ENCODE measurements at regions not wholly inside any gene's neighbourhood (a gene's known extent, or its start where the extent isn't known, plus 50 kb on each side); places are given as distances from the start of the nearest gene placed in this dataset.

DNA sequence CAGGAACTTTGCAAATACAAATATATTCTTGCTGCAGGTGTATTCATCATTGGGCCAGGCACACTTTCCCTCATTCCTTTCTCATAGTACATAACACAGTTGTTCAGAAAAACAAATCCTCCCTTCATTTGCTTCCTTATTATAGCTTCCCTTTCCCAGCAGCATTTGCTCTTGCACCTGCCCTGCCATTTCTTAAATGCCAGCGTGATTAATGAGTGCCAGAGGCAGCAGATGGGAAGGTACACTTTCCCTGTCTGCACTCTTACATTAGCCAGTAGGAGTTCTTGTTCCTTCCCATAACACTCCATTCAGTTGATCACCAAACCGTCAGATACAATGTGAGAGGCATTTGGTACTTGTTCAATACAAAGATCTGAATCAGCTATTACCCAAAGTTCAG, 128.5 kb upstream of the GAP43 start:
- Histone ChIP-seq H3K27me3 (ENCODE audit: control insufficient read depth, insufficient read depth, low read length) (no peaks in the 10 kb centered on the region), H3K36me3 (ENCODE audit: control insufficient read depth, insufficient read depth, low read length) (no peaks in the 10 kb centered on the region), H3K4me3 (ENCODE audit: low read depth, low read length) (no peak overlapping the region)
- TF ChIP-seq, protein P1, sequence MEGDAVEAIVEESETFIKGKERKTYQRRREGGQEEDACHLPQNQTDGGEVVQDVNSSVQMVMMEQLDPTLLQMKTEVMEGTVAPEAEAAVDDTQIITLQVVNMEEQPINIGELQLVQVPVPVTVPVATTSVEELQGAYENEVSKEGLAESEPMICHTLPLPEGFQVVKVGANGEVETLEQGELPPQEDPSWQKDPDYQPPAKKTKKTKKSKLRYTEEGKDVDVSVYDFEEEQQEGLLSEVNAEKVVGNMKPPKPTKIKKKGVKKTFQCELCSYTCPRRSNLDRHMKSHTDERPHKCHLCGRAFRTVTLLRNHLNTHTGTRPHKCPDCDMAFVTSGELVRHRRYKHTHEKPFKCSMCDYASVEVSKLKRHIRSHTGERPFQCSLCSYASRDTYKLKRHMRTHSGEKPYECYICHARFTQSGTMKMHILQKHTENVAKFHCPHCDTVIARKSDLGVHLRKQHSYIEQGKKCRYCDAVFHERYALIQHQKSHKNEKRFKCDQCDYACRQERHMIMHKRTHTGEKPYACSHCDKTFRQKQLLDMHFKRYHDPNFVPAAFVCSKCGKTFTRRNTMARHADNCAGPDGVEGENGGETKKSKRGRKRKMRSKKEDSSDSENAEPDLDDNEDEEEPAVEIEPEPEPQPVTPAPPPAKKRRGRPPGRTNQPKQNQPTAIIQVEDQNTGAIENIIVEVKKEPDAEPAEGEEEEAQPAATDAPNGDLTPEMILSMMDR (IDR thresholded peaks at IDR 0.05; ENCODE audit: insufficient read depth, low read length, poor library complexity, severe bottlenecking): no peak
- no peak for DNase-seq (ENCODE audit: low read depth)

DNA sequence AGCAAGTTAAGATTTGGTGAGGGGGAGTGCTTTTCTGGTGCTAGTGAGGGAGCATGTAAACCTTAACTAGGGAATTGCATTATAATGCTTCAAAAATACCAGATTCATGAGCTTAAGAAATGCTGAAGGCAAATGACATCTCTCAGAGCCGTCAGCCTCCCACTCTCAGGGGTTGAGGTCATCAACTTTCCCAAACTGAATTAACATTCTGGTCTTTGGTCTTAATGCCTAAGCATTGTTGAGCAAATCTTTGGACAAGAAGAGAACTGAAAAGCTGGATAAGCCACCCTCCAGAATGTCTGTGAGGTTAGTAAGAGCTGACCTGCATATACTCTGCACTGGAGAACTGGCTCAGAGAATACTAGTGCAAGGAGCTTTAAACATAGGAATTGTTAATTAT, 124.9 kb upstream of the GAP43 start:
- Histone ChIP-seq H3K36me3 (ENCODE audit: control insufficient read depth, insufficient read depth, low read length) (no peaks in the 10 kb centered on the region), H3K27me3 (ENCODE audit: control insufficient read depth, insufficient read depth, low read length) (no peaks in the 10 kb centered on the region), H3K4me3 (ENCODE audit: low read depth, low read length) (no peak overlapping the region)
- DNase-seq (ENCODE audit: low read depth): no peak
- TF ChIP-seq, protein P1 (IDR thresholded peaks at IDR 0.05; ENCODE audit: insufficient read depth, low read length, poor library complexity, severe bottlenecking): no peak

DNA sequence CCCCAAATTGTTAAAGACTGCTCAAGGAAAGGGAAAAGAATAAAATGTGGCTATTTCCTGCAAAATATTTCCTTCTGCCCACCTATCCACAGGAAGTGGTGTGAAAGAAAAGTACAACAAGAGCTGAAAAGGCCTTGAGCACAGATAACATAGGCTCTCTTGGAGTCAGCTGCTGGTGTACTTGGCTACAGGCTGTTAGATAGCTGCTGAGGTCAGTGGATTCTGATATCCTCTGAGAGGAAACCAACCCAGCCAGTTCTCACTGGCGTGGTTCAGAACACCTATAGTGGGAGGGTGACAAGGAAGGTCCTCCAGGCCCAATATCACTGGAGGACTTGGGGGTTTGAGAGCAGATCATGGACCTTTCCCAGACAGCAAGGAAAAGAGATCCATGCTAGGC, 124.4 kb upstream of the GAP43 start:
- no peaks in the 10 kb centered on the region for H3K27me3 ChIP-seq (ENCODE audit: control insufficient read depth, insufficient read depth, low read length)
- TF ChIP-seq, protein P1 (IDR thresholded peaks at IDR 0.05; ENCODE audit: insufficient read depth, low read length, poor library complexity, severe bottlenecking): no peak
- H3K4me3 ChIP-seq (ENCODE audit: low read depth, low read length): no peak overlapping the region
- no peak for DNase-seq (ENCODE audit: low read depth)
- H3K36me3 ChIP-seq (ENCODE audit: control insufficient read depth, insufficient read depth, low read length): no peaks in the 10 kb centered on the region

DNA sequence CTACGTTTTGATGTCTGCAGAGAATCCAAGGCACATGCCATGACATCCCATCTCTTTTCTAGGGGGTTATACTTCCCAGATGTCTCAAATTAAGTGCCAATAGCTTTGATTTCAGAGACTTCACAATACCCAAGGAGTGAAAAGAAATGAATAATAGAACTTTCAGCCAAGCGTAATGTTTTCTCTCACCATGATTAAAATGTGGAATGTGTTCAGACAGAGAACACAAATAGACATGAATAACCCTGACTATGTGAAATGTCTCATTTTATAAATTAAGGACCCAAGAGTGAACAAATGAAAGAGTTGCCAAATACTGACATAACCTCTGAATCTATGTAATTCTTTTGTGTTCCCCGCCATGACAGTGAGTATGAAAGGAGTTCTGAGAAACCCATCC, 123.6 kb upstream of the GAP43 start:
- no peaks in the 10 kb centered on the region for H3K27me3 ChIP-seq (ENCODE audit: control insufficient read depth, insufficient read depth, low read length)
- TF ChIP-seq, protein P1 (IDR thresholded peaks at IDR 0.05; ENCODE audit: insufficient read depth, low read length, poor library complexity, severe bottlenecking): no peak
- H3K4me3 ChIP-seq (ENCODE audit: low read depth, low read length): no peak overlapping the region
- no peaks in the 10 kb centered on the region for H3K36me3 ChIP-seq (ENCODE audit: control insufficient read depth, insufficient read depth, low read length)
- DNase-seq (ENCODE audit: low read depth): no peak

DNA sequence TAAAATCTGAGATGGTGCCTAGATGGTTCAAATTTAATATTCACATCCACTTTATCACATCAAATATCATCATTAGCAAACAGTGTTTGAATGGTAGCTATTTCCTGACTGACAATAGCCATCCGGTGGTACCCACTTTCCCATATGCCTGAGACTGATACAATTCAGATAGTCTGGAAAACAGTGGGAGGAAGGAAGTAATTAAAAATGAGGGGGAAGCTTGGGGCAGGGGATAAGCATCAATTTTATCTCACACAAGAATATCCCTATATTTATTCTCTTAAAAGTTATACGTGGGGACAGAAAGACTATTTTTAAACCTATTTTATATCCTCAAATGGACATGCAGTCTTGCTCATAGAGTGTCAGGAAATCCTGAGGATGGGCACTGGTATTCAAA, 122.5 kb upstream of the GAP43 start:
- H3K27me3 ChIP-seq (ENCODE audit: control insufficient read depth, insufficient read depth, low read length): no peaks in the 10 kb centered on the region
- DNase-seq (ENCODE audit: low read depth): no peak
- no peaks in the 10 kb centered on the region for H3K36me3 ChIP-seq (ENCODE audit: control insufficient read depth, insufficient read depth, low read length)
- TF ChIP-seq, protein P1 (IDR thresholded peaks at IDR 0.05; ENCODE audit: insufficient read depth, low read length, poor library complexity, severe bottlenecking): no peak
- no peak overlapping the region for H3K4me3 ChIP-seq (ENCODE audit: low read depth, low read length)

DNA sequence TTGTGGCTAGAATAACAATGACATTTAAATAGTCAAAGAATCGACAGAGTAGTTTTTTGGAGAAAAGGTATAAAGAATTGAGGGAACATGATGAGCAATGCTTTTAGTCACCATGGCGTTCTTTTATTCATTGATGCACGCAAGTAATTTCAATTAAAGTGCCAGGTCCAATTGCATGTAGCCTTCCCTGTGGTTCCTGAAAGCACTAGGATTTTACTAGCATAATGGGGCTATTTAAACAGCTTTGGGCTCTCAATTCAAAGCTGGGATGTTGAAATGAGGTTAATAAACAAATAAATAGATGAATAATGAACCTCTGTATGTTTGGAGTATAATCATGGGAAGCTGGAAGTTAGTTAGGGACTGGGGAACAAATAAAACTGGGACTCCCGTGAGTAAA, 121.2 kb upstream of the GAP43 start:
- Histone ChIP-seq H3K27me3 (ENCODE audit: control insufficient read depth, insufficient read depth, low read length) (no peaks in the 10 kb centered on the region), H3K36me3 (ENCODE audit: control insufficient read depth, insufficient read depth, low read length) (no peaks in the 10 kb centered on the region), H3K4me3 (ENCODE audit: low read depth, low read length) (no peak overlapping the region)
- no peak for DNase-seq (ENCODE audit: low read depth)
- TF ChIP-seq, protein P1 (IDR thresholded peaks at IDR 0.05; ENCODE audit: insufficient read depth, low read length, poor library complexity, severe bottlenecking): no peak
